ENCODE measurements at regions not wholly inside any gene's neighbourhood (a gene's known extent, or its start where the extent isn't known, plus 50 kb on each side); places are given as distances from the start of the nearest gene placed in this dataset.
"Not testable (repeated sequence)": the region's sequence is repeated elsewhere in the genome, so short reads cannot be mapped to it uniquely, and the experiment has no call there.

GRCh38 chr12:83472350-83472749 is 785.6 kb downstream of the TMTC2 start:
- DNase-seq, result no peak

- no peak for DNase-seq
Observed at GRCh38 chr12:83471341-83471740, 784.6 kb downstream of the TMTC2 start.

DNA sequence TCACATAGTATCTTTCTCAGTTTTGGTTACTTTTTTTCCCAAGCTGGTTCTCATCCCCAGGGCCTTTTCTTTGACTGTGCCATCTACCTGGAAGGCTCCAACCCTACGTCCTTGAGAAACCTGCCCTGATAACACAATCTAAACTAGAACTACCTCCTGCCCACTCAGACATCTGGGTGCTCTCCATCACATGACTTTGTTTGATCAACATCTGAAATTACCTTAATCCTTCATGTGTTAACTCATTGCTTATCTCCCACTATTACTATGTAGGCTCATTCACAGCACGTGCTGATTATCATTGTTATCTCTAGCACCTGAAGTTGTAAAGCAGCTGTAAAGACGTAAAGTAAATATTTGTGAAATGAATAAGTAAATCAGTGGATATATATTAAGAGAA is 784.0 kb downstream of the TMTC2 start:
- DNase-seq, result no peak

DNA sequence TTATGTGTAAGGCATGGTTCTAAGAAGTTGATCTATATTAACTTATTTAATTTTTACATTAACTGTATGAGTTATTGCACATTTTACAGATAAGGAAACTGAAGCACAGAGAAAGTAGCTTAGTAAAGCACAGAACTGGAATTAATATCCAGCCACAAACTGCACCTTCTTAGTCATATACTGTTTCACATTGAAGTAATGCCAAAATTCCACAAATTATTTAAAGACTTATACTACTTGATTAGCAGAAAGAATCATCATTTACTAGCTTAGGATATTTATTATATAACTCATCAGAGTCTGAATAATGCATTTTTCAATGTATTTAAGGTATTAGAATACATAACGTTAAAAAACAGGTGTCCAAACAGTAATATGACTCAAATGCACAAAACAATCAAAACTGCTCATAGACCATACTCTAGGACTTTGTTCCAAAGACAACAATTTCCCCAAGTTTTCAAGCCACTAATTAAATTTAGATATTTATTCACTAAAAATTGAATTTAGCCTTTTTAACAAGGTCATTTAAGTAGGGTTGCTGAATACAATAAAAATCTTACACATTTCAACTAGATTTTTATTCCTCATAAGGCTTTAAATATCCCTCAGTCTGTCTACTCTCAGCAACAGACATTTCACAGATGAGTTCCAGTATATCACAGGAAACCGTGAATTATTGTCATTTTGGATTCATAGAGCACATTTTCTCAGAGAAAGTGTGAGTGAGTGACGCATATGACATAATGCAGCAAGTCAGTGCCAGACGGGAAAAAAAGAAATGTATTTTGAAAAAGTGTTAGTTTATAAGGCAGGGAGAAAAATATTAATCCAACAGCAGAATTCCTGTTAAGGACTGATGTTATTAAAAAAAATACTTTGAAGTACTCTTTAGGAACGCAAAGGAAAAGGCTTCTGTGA is 782.5 kb downstream of the TMTC2 start:
- DNase-seq, result no peak

DNA sequence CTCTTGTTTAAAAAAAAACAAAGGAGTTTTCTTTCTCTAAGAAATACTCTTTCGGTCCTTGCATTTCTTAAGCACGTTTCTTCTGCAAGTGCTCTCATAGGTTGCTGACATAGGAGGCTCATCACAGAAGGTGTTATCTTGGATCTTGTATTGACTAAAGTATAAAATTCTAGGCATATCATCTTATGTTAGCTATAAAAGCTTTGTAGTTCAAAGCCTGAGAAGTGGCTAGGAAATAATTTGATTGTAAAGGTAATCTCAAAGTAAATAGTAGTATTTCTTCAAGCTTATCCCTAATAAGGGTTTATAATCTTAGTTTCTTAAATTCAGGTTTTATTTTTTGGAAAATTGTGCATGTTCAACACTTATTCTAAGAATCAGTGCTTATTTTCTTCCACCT is 778.9 kb downstream of the TMTC2 start:
- no peak for DNase-seq

DNA sequence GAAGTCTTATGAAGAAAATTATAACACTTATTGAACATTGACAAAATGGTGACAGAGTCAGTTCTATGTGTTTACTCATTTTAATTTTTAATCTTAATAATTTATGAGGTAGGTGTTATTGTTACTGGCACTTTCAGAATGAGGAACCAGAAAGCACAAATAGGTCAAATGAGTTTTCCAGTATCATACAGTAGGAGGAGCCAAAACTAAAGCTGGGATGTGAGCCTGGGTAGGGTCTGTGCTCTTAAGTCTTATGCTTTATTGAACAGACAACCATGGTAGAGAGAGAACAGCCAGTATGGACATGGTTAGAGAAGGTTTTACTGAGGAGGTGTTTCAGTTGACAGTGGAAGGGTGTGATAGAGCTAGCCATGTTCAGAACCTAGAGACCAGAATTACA is 775.7 kb downstream of the TMTC2 start:
- no peak for DNase-seq

GRCh38 chr12:83461336-83461935 is 774.7 kb downstream of the TMTC2 start:
- DNase-seq, result no peak

DNA sequence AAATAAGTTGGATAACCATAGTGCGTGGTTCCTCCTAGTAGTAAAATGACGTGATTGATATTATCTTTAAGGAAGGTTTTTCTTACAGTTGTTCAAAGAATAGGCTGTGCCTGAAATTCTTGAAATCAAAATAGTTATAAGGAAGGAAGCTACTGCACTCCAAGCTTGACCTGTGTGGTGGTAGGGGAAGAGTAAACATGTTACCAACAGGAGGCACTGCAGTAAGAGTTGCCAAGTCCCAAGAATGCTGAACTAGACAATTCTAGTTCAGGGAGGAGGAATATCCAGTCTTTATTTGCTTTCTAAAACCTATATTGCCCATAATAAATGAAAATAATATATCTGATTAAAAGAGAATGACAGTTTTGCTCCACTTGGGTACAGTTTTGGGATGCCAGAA is 764.5 kb downstream of the TMTC2 start:
- no peak for DNase-seq

DNA sequence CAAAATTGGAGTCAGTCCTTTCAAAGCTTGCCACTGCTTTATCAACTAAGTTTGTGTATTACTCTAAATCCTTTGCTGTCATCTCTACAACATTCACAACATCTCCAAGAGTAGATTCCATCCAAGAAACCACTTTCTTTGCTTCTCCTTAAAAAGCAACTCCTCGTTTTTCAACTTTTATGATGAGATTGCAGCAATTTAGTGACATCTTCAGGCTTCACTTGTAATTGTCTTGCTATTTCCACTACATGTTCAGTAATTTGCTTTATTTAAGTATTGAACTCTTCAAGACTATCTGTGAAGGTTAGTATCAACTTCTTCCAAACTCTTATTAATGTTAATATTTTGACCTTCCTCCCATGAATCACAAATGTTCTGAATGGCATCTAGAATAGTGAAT is 747.9 kb downstream of the TMTC2 start:
- no peak for DNase-seq

- DNase-seq, result no peak
Observed at GRCh38 chr12:83432176-83432719, 745.5 kb downstream of the TMTC2 start.

GRCh38 chr12:83427586-83428136 is 741.0 kb downstream of the TMTC2 start:
- DNase-seq, result not testable (repeated sequence)

GRCh38 chr12:83414981-83415380 is 728.3 kb downstream of the TMTC2 start:
- DNase-seq, result no peak

- no peak for DNase-seq
Observed at GRCh38 chr12:83408851-83409250, 722.1 kb downstream of the TMTC2 start.

DNA sequence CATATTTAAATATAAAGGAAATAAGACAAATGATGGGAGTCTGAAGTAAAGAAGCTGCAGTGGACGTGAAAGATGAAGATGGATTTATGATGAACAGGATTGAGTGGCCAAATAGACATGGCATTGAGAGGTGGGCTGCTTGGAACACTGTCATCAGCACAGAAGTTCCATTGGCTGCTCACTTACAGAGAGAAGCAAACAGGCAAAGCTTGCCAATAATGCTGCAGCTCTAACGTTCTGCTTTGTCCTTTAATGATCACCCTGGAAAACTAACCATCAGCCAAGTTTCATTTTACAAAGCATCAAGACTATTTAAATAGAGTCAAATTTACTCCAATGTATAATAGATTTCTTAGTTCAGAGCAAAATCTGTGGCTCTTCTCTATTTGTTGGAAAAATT is 721.4 kb downstream of the TMTC2 start:
- DNase-seq, result peak; percentile 9

DNA sequence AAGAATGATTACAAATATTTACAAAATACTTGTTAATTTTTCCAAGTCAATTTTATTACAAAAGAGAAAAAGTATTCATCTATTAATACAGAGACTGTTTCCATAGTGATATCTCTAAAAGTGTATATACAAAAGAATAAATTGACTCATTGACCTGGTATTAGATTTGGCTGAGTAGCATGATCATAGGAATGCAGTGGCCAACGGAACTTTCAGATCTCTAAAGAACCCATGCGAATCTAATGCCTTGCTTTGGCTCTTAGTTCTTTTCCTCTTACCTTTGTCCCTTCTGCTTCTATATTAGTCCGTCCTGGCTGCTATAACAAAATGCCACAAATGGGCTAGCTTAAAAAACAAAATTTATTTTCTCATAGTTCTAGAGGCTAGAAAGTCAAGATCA is 717.8 kb downstream of the TMTC2 start:
- DNase-seq, result no peak

- DNase-seq, result no peak
Observed at GRCh38 chr12:83390186-83390585, 703.5 kb downstream of the TMTC2 start.

DNA sequence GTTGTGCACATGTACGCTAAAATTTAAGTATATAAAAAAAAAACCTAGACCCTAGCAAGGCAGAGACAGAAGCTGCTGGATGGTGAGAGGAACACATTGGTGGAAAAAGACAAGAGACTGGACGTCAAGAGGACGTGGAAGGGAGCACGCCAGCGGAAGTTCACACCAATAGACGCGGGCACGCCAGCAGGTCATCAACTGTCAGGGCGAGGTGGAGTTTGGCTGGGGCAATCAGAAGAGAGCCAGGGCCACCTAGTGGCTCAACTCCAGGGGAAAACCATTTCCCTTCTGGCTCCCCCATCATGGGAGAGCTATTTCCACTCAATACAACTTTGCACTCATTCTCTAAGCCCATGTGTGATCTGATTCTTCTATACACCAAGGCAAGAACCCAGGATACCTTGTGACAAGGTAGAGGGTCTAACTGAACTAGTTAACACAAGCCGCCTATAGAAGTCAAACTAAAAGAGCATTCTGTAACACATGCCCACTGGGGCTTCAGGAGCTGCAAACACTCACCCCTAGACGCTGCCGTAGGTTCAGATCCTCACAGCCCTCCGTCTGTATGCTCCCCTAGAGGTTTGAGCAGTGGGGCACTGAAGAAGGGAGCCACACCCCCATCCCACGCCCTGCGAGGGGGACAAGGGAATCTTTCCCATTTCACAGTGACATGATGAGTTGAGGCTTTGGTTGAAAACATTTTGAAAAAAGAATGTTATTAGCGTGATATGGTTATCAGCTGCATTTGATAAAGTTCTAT is 702.7 kb downstream of the TMTC2 start:
- no peak for DNase-seq

- no peak for DNase-seq
Observed at GRCh38 chr12:83388551-83388950, 701.8 kb downstream of the TMTC2 start.

DNA sequence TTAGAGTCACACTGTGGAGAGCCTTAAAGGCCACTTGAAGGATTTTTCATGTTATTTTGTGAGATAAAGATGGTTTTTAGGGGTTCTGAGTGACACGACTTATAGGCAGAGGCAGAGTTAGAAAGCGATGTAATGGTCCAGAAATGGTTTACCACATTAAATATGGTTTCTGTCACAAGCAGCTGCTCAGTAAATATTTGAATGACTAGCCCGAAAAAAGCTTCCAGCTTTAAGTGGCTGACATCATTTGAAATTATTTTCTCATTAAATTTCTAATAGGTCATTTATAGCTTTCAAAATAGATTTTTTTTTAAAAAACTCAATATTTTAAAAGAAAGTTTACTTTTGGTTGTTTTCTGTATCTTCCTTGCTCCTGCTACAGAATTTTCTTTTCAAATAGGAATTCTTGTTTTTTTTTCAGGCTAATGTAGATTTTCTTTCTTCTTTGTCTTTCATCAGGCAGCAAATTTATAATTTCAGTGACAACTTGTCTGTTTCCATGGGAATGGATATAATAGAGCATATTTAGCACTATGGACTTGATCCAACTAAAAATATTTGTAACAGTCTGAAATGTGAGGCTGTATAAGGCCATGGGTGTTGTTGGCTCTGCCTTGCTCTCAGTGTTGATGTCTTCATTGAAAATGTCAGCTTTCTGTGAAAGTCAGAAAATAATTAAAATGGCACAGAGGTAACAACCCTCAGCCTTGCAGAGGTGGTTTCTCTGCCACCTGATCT is 700.0 kb downstream of the TMTC2 start:
- DNase-seq, result no peak

GRCh38 chr12:83378186-83378727 is 691.6 kb downstream of the TMTC2 start:
- no peak for DNase-seq

DNA sequence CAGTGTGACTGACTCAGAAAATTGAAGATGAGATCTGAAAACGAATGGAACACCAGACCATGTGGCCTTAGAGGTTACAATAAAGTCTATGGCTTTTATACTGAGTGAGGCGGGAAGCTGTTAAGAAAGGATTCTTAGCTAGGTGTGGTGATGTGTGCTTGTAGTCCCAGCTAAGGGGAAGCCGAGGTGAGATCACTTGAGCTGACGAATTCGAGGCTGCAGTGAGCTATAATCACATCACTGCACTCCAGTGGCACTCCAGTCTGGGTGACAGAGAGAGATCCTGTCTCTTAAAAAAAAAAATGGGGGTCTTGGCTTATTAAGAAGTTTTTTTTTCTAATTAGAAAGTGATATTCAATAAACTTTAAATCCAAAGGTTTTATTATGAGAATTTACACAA is 678.6 kb downstream of the TMTC2 start:
- no peak for DNase-seq
